GM21786 (cell line): ENCODE measurements at regions not wholly inside any gene's neighbourhood (a gene's known extent, or its start where the extent isn't known, plus 50 kb on each side); places are given as distances from the start of the nearest gene placed in this dataset.

Experiments used
- ATAC-seq: cut with Tn5 transposase; IDR thresholded peaks from one replicate; pipeline ENCODE4 v1.9.1; 2021; ENCODE audit not compliant: unreplicated experiment

DNA sequence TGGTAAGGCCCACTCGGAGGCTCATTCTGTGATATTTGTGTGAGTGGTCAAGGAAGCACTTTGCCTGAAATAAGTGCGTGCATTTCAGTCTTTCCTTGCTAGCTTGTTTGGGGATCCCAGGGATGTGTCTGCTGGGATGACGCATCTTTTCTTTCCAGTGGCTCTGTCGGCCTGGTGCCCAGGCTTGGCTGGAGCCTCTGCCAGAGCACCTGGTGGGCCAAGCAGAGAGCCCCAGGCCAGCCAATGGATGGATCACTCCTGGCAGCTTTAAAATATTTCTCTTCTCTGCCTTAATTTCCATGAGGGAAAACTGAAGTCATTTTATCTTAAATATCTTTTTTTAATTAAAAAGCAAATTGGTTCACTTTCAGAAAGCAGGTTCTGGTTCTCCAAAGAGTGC, 501.8 kb upstream of the HS6ST1 start:
- no peak for ATAC-seq

DNA sequence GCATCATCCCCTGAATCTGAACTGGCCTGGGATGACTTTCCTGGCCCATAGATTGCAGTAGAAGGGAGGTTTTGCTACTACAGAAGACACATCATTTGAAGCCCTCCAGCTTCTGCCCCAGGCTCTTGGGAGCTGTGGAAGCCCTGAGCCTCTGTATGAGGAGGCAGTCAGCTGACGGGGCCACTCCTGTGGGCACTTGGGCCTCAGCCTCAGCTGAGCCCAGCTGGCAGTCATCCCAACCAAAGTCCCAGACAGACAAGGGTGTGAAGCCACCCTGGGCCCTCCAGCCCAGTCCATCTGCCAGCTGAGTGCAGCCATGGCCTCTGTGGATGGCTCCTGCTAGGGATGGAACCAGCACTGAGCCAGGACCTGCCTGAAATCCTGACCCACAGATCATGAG, 502.3 kb upstream of the HS6ST1 start:
- no peak for ATAC-seq

DNA sequence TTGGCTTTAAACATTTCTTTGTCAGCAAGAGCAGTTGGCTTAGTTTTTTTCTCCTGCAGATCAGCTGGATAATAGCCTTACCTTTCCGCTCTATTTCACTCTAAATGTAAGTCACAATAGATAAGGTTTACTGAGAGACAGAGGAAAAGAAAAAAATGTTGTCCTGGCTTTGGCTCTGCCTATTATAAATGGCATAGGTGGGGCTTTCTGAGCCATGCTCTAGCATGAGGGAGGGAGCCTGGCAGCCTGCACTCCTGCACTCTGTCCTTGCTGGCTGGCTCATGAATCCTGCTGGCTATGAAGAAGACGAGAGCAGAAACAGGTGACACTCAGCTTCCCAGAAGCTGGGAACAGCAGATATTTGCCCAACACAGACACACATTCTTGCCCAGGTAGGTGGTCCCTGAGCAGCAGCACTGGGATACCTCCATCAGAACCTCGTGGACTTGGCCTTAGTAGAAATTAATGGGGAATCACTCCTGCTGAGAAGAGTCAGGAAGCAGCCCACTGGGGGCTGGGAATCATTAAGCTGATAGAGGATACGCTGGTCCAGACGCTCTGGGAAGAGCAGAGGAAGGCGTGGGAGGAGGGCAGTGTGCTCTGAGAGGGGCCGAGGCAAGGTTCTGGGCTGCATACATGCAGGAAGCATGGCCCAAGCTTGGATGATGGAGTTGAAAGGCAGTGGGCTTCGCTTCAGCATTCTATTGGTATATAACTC, 514.4 kb upstream of the HS6ST1 start:
- ATAC-seq = no peak

DNA sequence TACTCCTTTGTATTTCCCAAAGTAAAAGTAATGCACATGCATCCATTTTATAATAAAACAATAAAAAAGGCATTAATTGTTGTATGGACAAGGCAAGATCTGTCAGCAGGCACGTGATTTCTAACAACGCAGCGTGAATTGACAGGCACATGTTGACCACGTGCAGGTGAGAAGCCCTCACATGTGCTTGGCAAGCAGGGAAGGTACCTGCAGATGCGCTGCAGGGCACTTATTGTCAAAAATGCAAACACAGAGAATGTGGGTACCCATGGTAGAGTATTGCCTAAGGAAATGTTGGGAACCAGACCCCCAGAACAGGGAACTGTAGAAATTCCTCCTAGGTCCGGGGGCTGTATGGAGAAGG, 515.0 kb upstream of the HS6ST1 start:
- no peak for ATAC-seq

DNA sequence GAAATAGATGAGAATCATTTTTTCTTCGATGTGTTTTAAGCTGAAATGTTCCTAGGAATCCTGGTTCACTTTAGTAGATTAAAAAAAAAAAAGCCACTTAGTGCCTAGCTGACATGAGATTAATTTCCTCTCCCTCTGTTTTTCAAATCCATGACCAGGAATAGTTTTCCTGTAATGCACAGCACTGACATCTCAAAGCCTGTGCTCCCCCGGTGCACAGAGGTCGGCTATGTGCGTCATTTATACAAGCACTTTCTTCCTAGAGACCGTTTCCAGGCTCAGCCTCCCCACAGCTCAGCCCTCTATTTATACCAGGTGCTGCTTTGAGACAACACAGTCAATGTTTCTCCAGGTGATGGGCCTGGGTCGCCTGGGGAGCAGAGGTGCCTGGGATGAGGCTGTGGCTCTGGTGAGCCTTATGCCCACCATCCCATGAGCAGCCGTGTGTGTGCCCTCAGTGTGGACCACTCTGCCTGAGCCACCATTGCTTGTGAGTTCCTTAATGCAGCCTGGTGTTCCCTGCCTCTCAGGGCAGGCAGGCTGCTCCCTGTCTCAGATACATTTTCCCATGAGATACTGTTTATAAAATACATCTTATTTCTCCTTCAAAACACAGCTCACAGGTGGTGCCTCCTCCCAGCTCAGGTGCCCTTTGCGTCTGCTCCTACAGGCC, 515.7 kb upstream of the HS6ST1 start:
- no peak for ATAC-seq

DNA sequence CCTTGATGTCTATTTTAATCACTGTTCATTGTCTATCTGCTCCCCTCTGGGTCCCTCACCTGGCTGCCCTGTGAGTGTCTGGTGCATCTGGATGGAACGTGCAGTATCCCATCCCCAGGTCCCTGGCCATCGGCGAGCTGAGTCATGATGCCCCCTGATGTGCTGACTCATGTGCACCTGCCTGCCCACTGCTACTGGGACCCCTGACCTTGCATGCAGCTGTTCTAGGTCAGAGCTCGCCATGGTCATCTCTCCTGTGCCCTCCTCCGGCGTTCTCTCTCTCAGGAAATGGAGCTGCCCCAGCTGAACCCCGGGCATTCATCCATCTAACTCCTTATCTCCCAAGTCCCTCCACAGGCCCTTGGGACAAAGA, 516.2 kb upstream of the HS6ST1 start:
- no peak for ATAC-seq

DNA sequence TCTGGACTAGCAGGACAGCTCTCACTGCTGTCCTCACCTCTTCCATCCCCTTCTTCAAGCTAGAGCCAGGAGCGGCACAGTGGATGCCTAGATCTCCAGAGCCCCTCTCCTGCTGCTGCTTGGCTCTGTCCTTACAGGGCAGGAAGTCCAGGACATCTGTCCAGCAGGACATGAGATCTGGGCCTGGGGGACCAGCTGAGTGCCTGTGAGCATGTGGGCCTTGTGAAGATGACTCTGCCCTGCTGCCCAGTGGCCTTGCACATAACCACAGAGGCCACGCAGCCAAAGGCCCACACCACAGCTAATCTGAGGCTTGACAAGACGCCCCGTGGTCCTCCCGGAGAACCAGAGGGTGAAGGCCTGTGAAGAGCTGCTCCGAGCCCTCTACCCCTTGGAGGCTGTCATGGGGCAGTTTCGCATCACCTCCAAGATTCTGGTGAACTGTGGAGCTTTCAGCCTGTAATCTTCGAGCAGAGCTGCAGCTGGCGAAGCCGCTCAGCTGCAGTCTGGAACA, 516.7 kb upstream of the HS6ST1 start:
- ATAC-seq = no peak

DNA sequence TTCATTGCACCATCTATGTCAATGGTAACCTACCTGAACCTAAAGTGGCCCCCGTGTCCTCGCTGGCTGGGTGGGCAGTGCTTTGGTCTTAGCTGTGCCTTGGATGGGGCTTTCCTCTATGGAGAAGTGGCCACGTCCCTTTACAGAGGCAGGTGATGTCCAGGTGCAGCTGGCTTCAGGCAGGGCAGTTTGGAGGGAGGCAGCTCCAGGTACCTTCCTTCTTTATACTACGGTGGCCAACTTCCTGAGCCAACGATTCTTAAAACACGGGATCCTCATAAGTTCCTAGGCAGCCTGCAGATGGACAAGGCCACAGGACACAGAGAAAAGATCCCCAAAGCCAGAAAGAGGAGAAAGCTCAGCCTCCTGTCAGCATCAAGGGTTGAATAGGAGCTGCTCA, 517.3 kb upstream of the HS6ST1 start:
- no peak for ATAC-seq

DNA sequence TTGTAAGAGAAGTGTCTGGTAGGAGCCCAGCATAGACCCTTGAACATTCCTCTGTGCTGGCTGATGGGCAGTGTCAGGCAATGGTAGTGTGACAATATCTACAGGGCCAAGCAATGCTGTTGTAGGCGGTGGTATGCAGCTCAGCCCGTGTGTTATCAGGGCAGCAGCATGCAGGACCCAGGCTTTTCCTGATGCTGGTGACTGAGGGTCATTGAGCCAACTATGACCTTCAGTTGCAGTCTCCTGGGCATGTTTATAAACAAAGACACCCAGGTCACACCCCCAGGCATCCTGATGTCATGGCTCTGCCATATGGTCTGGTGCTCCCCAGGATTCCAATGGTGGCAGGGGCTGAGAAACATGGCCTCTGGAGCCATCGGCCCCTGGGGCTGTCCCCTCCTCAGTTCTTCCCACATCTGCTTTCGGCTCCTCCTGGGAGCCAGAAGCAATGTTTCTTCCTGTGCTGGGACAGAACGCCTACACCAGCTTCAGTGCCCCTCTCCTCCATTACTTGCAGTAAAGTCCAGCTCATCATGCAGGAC, 518.0 kb upstream of the HS6ST1 start:
- ATAC-seq = no peak

DNA sequence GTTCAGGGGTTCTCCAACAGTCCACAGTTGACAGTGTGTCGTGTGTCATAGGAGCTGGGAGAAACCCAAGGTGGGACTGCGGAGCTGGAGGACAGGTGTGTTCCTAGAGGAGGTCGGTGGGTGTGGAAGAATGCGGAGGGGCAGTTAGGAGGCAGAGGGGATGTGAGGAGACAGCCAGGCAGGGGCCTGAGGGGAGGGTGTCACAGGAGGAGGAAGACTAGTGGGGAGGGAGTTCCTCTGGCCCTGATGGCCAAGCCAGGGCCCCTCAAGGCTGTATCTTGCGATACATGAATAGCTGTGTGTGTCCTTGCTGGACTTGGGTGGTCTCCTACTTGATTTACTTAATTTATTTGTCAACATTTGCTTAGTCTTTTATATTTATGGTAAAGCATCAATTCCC, 519.6 kb upstream of the HS6ST1 start:
- no peak for ATAC-seq

DNA sequence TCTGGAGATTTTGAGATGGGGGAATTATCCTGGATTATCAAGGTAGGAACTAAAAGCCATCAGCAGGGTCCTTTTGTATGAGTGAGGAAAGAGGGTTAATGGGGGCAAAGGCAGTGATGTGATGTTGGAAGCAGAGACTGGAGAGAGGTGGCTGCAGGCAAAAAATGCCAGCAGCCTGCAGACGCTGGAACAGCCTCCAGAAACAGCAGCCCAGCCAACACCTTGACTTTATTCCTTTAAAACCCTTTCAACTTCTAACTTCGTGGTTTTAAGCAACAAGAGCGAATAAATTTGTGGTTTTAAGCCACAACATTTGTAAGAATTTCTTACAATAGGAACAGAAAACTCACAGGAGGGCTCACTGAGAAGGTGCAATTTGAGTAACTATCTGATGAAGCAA, 523.1 kb upstream of the HS6ST1 start:
- ATAC-seq = no peak

DNA sequence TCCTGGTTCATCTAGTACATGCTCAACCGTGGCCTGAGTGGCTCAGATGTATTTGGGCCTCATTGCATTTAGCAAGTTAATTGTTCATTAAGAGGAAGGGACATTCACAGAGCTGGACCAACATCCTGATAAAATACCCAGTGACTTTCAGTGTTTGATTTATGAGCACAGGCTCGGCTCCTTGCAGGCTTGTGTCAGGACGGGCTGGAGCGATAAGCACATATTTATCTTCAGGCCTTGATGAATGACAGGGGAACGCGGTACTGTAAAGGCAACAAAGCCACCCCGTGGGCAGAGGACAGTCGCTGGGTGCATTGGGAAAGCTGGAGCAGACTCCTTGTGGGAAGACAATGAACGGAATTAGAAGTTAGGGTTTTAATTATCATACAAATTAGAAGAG, 548.6 kb upstream of the HS6ST1 start:
- ATAC-seq = no peak

DNA sequence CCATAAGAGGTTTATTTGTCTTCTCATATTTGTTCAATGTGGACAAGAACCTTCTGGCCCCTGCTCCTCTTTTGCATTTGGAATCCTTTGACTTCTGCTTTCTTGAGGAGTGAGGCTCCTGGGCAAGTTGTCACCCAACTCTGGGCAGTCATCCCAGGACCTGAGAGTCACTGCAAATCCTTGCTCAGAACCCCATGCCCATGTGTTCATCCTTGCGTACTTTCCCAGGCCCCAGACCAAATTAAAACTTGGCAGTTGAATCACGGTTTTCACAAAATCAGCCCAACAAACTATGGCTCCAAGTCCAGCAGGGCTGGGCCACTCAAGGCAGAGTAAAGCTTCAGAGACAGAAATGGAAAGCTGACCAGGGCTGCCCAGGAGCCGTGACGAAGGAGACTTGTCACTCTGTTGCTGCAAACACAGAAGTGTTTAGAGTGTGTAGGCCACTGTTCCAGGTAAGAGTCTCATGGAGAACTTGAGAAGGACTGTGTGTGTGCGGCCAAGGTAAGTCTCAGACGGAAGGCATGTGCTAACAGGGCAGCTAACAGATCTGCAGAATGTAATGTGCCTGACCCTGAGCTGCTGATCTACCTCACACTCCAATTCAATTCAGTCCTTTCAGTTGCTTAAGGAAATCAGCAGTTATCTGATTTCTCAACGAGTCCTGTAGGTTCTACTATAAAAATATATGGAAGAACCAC, 549.4 kb upstream of the HS6ST1 start:
- ATAC-seq = no peak

DNA sequence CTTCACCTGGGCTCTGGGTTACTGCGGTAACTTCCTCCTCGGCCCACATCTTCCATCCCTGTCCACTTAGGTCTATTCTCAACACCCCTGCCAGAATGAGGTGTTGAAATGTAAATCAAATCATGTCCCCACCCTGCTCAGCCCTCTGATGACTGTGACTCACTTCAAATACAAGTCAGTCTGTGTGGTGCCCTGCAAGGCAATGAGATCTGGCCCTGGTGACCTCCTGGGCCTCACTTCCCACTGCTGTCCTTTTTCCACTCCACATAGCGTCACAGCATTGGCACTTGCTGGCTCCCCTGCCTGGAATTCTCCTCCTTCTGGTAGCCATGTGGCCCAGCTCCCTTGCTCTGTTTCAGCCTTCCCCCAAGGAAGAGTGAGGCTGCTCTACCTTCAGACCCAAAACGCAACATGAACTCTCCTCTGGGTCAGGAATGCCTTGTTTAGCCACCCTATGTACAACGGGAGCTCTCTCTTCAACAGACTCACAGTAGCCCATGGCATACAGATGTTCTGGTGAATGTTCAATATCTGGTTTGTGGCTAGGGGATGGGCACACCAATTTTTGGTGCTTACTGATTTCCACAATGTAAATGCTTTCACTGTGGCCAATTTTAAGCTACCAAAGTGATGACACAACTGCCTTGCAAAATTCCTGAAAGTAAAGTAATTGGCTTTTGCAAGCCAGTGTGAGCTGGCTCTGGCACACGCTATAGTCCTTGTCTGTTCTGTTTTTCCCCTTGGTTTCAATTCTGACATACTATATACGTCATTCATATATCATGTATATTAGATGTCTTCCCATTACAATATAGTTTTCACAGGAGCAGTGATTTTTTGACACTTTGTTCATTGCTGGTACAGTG, 550.3 kb upstream of the HS6ST1 start:
- no peak for ATAC-seq

DNA sequence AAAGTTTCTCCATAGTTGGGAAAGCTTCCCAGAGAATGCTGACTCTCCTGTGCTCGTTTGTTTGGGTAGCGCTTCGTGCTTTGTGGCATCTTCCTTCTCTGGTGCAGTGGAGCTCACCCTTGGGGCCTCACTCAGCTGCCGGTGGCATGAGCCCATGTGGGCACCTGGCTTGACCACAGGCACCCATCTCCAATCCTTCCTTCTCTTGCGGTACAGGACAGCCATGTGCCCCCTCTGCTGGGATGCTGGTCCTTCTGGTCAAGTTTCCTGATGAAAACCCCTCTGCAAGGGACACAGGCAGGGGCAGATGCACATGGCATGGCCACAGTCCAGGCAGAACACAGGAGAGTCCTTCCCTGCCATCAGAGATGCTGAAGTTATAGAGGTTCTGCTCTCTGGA, 555.9 kb upstream of the HS6ST1 start:
- ATAC-seq = no peak

DNA sequence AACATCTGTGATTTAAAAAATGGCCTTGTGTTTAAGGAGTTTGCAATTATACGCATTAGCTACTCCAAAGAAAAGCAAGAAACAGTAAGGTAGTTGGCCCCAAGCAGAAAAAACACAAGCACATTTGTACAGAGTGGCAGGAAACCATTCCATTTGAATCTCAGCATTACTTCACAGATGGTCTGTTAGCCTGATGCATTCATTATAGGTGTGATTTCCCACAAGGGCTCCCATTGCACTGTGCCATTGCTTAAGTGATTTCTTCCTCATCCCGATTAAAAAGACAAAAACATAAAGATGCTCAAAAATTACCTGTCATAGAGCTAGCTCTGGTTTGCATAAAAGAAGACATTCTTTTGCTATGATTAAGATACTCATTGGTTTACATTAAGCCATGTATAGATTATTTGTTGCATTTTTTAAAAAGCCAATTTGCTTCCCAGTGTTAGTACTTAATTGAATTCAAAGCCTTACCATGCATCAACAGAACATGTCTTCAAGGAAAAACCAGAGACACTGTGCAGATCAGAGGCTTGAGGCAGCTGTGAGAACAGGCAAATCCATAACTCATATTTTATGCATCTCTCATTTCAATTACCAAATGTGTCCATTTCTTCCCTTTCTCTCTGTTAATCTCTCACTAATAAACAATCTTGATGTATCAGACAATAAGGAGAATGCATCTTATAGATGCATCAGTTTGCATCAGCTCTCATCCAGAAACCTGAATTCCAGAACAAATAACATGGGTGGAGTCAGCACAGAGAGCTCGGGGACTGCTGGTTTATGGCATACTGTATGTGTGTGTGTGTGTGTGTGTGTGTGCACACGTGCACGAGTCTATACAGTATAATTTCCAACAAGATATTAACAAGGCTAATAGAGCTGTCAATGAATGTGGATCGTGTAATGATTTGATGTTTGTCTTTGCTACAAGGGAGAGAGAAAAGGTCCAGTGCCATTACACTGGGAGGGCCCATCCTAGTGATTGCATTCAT, 558.6 kb upstream of the HS6ST1 start:
- ATAC-seq = no peak

DNA sequence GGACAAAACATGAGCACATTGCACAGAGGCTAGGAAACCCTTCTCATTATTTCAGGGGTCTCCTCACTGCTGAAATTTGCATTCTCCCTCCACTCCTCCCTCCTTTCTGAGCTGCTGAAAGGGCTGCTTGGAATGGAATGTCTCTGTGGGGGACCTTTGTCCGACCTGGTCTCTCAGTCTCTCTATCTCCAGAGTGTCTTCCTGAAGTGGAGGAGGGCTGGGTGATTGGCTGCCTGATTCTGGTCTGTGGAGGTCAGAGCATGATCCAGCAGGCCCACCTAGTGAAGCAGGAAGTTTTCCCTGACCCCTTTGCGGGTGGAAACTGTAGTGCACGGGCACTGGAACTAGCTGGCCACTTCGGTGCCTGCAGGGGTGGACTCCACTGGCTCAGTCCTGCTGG, 560.5 kb upstream of the HS6ST1 start:
- ATAC-seq = no peak

DNA sequence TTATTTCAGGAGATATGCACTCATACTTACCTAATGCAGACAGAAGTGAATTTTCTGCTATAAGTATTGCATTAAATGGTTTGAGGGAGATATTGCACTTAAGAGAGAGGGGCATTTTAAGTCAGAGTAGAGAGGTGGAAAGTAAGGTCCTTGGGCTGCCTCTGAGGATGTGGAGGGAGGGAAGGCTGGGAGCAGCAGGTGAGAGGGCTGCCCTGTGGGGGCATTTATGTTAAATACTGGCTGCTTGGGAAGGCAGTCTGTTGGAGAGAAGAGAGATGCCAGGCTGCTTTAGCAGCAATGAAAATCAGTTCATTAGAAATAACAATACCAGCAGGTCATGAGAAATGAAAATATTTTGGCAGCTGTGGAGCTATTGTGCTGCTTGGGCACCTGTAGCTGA, 576.2 kb upstream of the HS6ST1 start:
- ATAC-seq = no peak

DNA sequence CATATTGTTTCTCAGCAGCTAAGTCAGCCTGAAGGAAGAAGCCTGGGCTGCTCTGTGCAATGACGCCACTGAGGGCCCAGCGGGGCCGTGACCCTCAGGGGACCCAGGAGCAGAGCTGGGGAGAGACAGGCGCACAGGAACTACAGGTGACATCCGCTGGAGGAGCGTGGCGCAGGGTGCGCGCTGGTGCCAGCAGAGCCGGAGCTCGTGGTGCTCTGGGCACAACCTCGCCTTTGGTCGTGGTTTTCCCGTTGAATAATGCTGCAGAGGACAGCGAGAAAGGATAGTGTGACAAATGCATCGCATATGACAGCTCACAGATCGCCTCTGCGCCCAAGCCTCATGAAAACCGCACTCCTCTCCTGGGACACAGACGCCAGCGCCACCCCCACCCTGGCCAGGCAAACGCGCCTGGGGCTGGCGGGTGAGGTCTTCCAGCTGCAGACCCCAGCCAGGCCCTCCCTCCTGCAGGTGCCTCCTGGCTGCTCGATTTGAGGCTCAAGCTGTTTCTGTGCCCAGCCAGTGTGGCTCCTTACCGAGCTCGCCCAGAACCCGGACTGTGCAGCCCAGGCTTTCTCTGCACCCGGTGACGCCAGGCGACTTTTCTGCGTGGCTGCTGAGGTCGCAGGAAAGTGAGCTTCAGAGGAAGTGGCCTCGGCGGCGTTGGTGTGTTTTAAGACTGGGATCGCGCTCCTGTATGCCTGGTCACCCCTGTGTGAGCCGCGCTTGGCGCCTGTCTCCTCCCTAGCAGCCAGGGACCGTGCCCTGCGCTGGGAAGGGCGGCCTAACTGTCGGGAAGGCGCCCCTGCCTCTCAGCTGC, 583.1 kb upstream of the HS6ST1 start:
- no peak for ATAC-seq
